Right cardiac atrium (tissue), 5 donors: ENCODE measurements at regions not wholly inside any gene's neighbourhood (a gene's known extent, or its start where the extent isn't known, plus 50 kb on each side); places are given as distances from the start of the nearest gene placed in this dataset.

Experiments
- ATAC-seq, 2 donors: fragments of 200-7000 bp; cut with Tn5 transposase; one replicate each; pipeline versions ENCODE4 v1.8.0 to v1.9.1; 2020; ENCODE audit warnings: moderate library complexity in 2 of 2, mild to moderate bottlenecking in 1 of 2
- DNase-seq, 3 donors: peaks; one replicate each; pipeline ENCODE4 v3.0.0-alpha.2; 2020
- H3K27ac ChIP-seq: one replicate; pipeline ENCODE4 v1.5.1; 2013; ENCODE audit warnings: mild to moderate bottlenecking, low read length, control low read depth, moderate library complexity
- H3K27me3 ChIP-seq: one replicate; pipeline ENCODE4 v1.6.1; 2013; ENCODE audit not compliant: control insufficient read depth, insufficient read depth
- H3K4me1 ChIP-seq: one replicate; pipeline ENCODE4 v1.6.1; 2013; ENCODE audit warnings: low read length; ENCODE audit not compliant: control insufficient read depth, insufficient read depth
- H3K4me3 ChIP-seq: one replicate; pipeline ENCODE4 v1.5.1; 2013; ENCODE audit warnings: low read length, control low read depth
- H3K9me3 ChIP-seq: one replicate; pipeline ENCODE4 v1.6.1; 2013; ENCODE audit warnings: low read length; ENCODE audit not compliant: control insufficient read depth
- WGBS: extraction: QIAGEN DNeasy Blood & Tissue Kit; methylation state at CpG from one replicate; pipeline ENCODE4 v1.1.7; 2013; 5-methylcytosine and 5-hydroxymethylcytosine counted together
- intact Hi-C, 4 donors: fragments of 100-400 bp; cut with DNase I; formaldehyde crosslinking; loops; one replicate each; pipeline versions ENCODE4 v1.11.0 to v1.14.0; 2022 to 2023
- donor health status: healthy with polysubstance abuse.
- donor health status: DM: no; HTN: yes; CAD: no.
- donor health status: DM: no; HTN: no; CAD: no.
- donor health status: DM: no; HTN: yes; CAD: no; lungs with severe emphysema.
- donor health status: DM: yes; HTN: yes; CAD: no.

DNA sequence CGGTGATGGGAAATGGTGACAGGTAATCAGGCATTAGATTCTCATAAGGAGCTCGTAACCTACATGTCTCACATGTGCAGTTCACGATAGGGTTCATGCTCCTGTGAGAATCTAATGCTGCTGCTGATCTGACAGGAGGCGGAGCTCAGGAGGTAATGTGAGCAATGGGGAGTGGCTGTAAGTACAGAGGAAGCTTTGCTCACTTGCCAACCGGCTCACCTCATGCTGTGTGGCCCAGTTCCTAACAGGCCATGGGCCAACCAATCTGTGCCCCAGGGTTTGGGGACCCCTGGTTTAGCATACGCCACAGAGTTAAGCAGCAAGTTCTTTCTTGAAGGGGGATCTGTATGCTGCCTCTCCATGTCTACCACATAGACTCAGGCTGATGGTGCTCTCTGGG is 133.1 kb downstream of the IQUB start:
- intact Hi-C loops = no loop called here
- ATAC-seq = no peak
- Histone ChIP-seq H3K9me3 (no peaks in the 10 kb centered on the region), H3K27ac (no peak overlapping the region), H3K27me3 (no peaks in the 10 kb centered on the region), H3K4me1 (no peaks in the 10 kb centered on the region), H3K4me3 (no peak overlapping the region)
- WGBS = 73% methylated on average over 6 of the region's 6 CpGs
- DNase-seq = no peak

DNA sequence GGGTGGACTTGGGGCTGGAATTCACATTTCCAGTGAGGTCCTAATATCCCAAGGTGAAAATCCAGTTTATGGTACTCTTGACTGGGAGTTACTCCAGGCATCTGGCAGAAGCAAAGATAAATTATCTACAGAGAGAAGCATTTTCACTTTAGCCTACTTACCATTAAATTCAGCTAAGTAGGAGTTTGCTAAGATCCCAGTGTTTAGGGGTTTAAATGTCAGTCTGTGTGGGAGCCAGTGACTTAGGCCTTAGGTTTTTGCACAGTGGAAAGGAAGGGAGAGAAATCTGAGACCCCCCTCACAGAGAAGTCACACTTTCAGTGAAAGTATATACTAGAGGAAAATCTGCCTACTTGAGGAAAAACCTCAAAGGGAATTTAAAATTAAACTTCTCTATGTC is 134.2 kb downstream of the IQUB start:
- no peak for DNase-seq
- Histone ChIP-seq H3K27ac (no peak overlapping the region), H3K27me3 (no peaks in the 10 kb centered on the region), H3K4me3 (no peak overlapping the region), H3K9me3 (no peaks in the 10 kb centered on the region), H3K4me1 (no peaks in the 10 kb centered on the region)
- intact Hi-C loops = no loop called here
- no peak for ATAC-seq

GRCh38 chr7:123398921-123399320 is 135.5 kb downstream of the IQUB start:
- ATAC-seq = no peak
- Histone ChIP-seq H3K4me3 (no peak overlapping the region), H3K9me3 (no peaks in the 10 kb centered on the region), H3K4me1 (no peaks in the 10 kb centered on the region), H3K27me3 (no peaks in the 10 kb centered on the region), H3K27ac (no peak overlapping the region)
- intact Hi-C loops = no loop called here
- no peak for DNase-seq

DNA sequence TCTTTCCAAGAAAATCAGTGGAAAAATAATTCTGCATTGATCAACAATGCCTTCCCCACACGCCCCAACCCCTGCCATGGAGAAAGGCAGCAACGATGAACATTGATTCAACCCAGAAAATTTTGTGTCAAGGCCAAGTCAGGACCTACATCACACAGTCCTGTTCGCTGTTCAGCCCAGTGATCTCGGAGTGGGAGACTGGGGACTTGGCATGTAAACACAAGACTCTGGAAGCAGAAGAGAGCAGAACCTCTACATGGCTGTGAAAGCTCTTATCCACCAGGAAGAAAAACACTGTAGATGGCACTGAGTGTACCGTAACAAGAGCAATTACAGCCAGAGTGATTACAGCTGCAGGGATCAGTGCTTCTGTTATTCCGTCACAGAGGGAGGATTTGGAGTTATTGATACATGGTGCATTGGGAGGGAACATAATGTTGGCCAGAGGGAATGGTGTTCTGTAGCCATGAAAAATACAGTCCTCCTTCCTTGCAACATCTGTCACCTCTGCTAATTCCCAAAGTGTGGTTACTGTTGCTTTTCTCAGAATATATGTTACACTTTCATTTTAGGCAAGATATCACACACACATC is 136.6 kb downstream of the IQUB start:
- WGBS = 63% methylated on average over 6 of the region's 6 CpGs
- intact Hi-C loops = no loop called here
- ATAC-seq (peak in 1 of 2 donors; percentile 26), DNase-seq (no peak)
- Histone ChIP-seq H3K9me3 (no peaks in the 10 kb centered on the region), H3K27me3 (no peaks in the 10 kb centered on the region), H3K4me3 (no peak overlapping the region), H3K27ac (no peak overlapping the region), H3K4me1 (no peaks in the 10 kb centered on the region)

DNA sequence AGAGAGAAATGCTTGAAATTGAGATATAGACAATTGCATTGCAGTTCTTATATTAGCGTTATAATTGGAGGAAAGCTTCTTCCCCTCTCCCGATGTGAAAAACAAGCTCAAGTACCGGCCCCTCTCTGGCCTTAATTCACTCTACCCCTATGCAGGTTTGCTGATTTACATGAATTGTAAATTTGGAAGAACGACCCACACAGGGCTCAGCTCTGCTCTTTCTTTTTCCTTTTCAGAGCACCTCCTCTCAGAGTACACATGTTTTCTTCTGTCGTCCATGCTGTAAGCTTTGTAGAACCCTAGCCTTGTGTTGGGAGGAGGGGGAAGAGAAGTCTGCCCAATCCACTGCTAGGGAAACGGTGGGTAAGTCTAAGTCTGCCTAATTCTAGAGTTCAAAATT is 140.8 kb downstream of the IQUB start:
- no peaks in the 10 kb centered on the region for H3K9me3 ChIP-seq
- intact Hi-C loops = no loop called here
- no peaks in the 10 kb centered on the region for H3K4me1 ChIP-seq
- WGBS = 51% methylated on average over 6 of the region's 6 CpGs
- no peak overlapping the region for H3K27ac ChIP-seq
- ATAC-seq = no peak
- no peaks in the 10 kb centered on the region for H3K27me3 ChIP-seq
- H3K4me3 ChIP-seq = no peak overlapping the region
- no peak for DNase-seq

DNA sequence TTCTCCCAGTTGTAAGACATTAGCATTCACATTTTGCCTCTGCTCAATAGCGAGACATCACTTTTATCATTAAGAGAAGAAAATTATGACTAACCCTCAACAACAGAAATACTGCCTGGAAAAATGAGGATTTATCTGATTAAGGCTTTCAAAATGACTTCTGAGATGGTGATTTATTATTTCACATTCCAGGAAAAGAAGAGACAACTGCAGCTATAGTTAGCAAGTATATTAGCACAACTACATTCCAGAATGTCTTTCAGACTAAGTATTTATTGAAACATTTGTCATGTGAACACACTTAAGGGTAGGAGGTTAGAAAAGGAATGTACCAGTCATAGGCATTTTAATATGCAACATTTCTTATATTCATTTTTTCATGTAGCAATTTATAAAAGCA is 162.0 kb downstream of the IQUB start:
- no peaks in the 10 kb centered on the region for H3K4me1 ChIP-seq
- 70% methylated on average over 1 of the region's 1 CpG for WGBS
- ATAC-seq (no peak), DNase-seq (no peak)
- H3K27me3 ChIP-seq = no peaks in the 10 kb centered on the region
- no peak overlapping the region for H3K27ac ChIP-seq
- intact Hi-C loops = no loop called here
- H3K4me3 ChIP-seq = no peak overlapping the region
- H3K9me3 ChIP-seq = no peaks in the 10 kb centered on the region

GRCh38 chr7:123367484-123368122 is 166.8 kb downstream of the IQUB start:
- Histone ChIP-seq H3K4me3 (no peak overlapping the region), H3K9me3 (no peaks in the 10 kb centered on the region), H3K4me1 (no peaks in the 10 kb centered on the region), H3K27ac (no peak overlapping the region), H3K27me3 (no peaks in the 10 kb centered on the region)
- intact Hi-C loops = no loop called here
- DNase-seq (no peak), ATAC-seq (peak in 1 of 2 donors; percentile 40)
- WGBS = 38% methylated on average over 5 of the region's 5 CpGs

DNA sequence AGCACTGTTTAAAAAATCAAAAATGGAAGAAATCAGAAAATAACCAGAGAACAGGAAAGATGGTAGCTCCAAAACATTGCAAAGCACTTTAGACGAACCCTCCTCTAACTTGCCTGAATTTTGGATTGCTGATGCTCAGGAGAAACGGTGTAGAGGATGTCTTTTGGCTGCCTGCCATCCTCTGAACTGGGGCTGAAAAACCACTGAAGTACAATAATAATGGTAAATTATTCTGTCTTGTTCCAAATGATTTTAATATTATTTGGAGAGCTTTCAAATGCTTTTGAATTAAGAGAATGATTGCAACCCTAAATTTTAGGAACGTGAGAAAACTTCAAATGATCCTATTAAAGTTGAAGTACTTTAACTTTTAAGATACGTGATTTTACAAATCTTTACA is 167.3 kb upstream of the SLC13A1 start:
- H3K9me3 ChIP-seq = no peaks in the 10 kb centered on the region
- no peak overlapping the region for H3K27ac ChIP-seq
- no peak for DNase-seq
- ATAC-seq = no peak
- H3K4me1 ChIP-seq = no peaks in the 10 kb centered on the region
- no peaks in the 10 kb centered on the region for H3K27me3 ChIP-seq
- WGBS = 59% methylated on average over 4 of the region's 4 CpGs
- intact Hi-C loops = no loop called here
- H3K4me3 ChIP-seq = no peak overlapping the region

GRCh38 chr7:123366626-123367025 is 166.9 kb upstream of the SLC13A1 start:
- H3K27me3 ChIP-seq = no peaks in the 10 kb centered on the region
- no peak overlapping the region for H3K4me3 ChIP-seq
- intact Hi-C loops = no loop called here
- no peaks in the 10 kb centered on the region for H3K9me3 ChIP-seq
- H3K27ac ChIP-seq = no peak overlapping the region
- ATAC-seq = no peak
- no peak for DNase-seq
- no peaks in the 10 kb centered on the region for H3K4me1 ChIP-seq

- DNase-seq = no peak
- Histone ChIP-seq H3K4me1 (no peaks in the 10 kb centered on the region), H3K27ac (no peak overlapping the region), H3K9me3 (no peaks in the 10 kb centered on the region), H3K27me3 (no peaks in the 10 kb centered on the region), H3K4me3 (no peak overlapping the region)
- 71% methylated on average over 2 of the region's 2 CpGs for WGBS
- no peak for ATAC-seq
- intact Hi-C loops = no loop called here
These were observed 160.9 kb upstream of the SLC13A1 start for GRCh38 chr7:123360631-123361030.

- ATAC-seq = no peak
These were observed 155.9 kb upstream of the SLC13A1 start for GRCh38 chr7:123355576-123356190.

GRCh38 chr7:123352973-123353372 is 153.2 kb upstream of the SLC13A1 start:
- no peaks in the 10 kb centered on the region for H3K4me1 ChIP-seq
- WGBS = 80% methylated on average over 2 of the region's 2 CpGs
- no peaks in the 10 kb centered on the region for H3K9me3 ChIP-seq
- intact Hi-C loops = no loop called here
- no peak overlapping the region for H3K4me3 ChIP-seq
- DNase-seq (no peak), ATAC-seq (no peak)
- no peak overlapping the region for H3K27ac ChIP-seq
- no peaks in the 10 kb centered on the region for H3K27me3 ChIP-seq

More at GRCh38 chr7:123355576-123356190, 155.9 kb upstream of the SLC13A1 start:
- 37% methylated on average over 5 of the region's 5 CpGs for WGBS
- H3K4me3 ChIP-seq = no peak overlapping the region
- intact Hi-C loops = no loop called here
- H3K27me3 ChIP-seq = no peaks in the 10 kb centered on the region
- no peak for DNase-seq
- H3K4me1 ChIP-seq = no peaks in the 10 kb centered on the region
- no peak overlapping the region for H3K27ac ChIP-seq
- no peaks in the 10 kb centered on the region for H3K9me3 ChIP-seq
